Upper lobe of left lung (tissue), 6 donors: ENCODE measurements at regions not wholly inside any gene's neighbourhood (a gene's known extent, or its start where the extent isn't known, plus 50 kb on each side); places are given as distances from the start of the nearest gene placed in this dataset.
A peak's percentile ranks its signal among the peaks of the same experiment; 100 is the strongest.

ENCODE experiments used
- ATAC-seq, 2 donors: fragments of 200-7000 bp; cut with Tn5 transposase; one replicate each; pipeline ENCODE4 v1.9.1; 2022; ENCODE audit warnings: mild to moderate bottlenecking in 2 of 2, moderate library complexity in 2 of 2; ENCODE audit not compliant: low FRiP score in 2 of 2
- DNase-seq, 2 donors: peaks; one replicate each; pipeline ENCODE4 v3.0.0-alpha.2; 2019 to 2020
- H3K27ac ChIP-seq, 4 donors: fragments of 200-600 bp; sonication (generic); one replicate each; pipeline ENCODE4 v1.5.1; 2016 to 2019
- H3K27me3 ChIP-seq, 4 donors: fragments of 200-600 bp; sonication (generic); one replicate each; pipeline ENCODE4 v1.5.1; 2017 to 2019
- H3K36me3 ChIP-seq, 4 donors: fragments of 200-600 bp; sonication (generic); one replicate each; pipeline ENCODE4 v1.5.1; 2016 to 2019
- H3K4me1 ChIP-seq, 4 donors: fragments of 200-600 bp; sonication (generic); one replicate each; pipeline ENCODE4 v1.5.1; 2018 to 2019
- H3K4me3 ChIP-seq, 4 donors: fragments of 200-600 bp; sonication (generic); one replicate each; pipeline ENCODE4 v1.5.1; 2017 to 2019; ENCODE audit warnings: mild to moderate bottlenecking in 2 of 4, moderate library complexity in 1 of 4
- H3K9me3 ChIP-seq, 4 donors: fragments of 200-600 bp; sonication (generic); one replicate each; pipeline ENCODE4 v1.5.1; 2018 to 2019
- CTCF ChIP-seq, 6 experiments: fragments of 450-650 bp in 4 of 6; fragments of 200-600 bp in 2 of 6; sonication (generic) in 2 of 6; IDR thresholded peaks; one replicate each; pipeline ENCODE4 v1.5.1; 2016 to 2019; ENCODE audit warnings: antibody characterized with exemption in 6 of 6
- EP300 ChIP-seq, 4 donors: sonication (generic); formaldehyde crosslinking; IDR thresholded peaks; one replicate each; pipeline ENCODE4 v1.5.1; 2017; ENCODE audit warnings: antibody characterized with exemption in 4 of 4, control low read depth in 2 of 4
- POLR2A ChIP-seq, 4 donors: fragments of 450-650 bp; IDR thresholded peaks; one replicate each; pipeline ENCODE4 v1.5.1; 2016 to 2017; ENCODE audit warnings: antibody characterized with exemption in 4 of 4, mild to moderate bottlenecking in 2 of 4
- POLR2AphosphoS5 ChIP-seq, 2 donors: sonication (generic); formaldehyde crosslinking; IDR thresholded peaks; one replicate each; pipeline ENCODE4 v1.5.1; 2017; ENCODE audit warnings: antibody characterized with exemption in 2 of 2
- WGBS, 2 donors: methylation state at CpG; one replicate each; pipeline ENCODE4 v1.1.5; 2017 to 2018; 5-methylcytosine and 5-hydroxymethylcytosine counted together
- donor health status: DM: no; HTN: no; CAD: no; lungs with moderate emphysema.
- donor health status: DM: no; HTN: yes; CAD: no; lungs with severe emphysema.

GRCh38 chr6:87909849-87910248 lies 137.8 kb upstream of the SPACA1 start:
- DNase-seq = peak in 1 of 2 donors; percentile 17
- TF ChIP-seq POLR2A (IDR thresholded peaks at IDR 0.05) = no peak
- no peak for TF ChIP-seq EP300 (IDR thresholded peaks at IDR 0.05)
- TF ChIP-seq POLR2AphosphoS5 (IDR thresholded peaks at IDR 0.05) = no peak
- TF ChIP-seq CTCF (IDR thresholded peaks at IDR 0.05) = no peak
- 75 to 80% methylated on average over 8 of the region's 8 CpGs for WGBS, 2 donors

GRCh38 chr6:87908978-87909811 lies 138.4 kb upstream of the SPACA1 start:
- ATAC-seq (no peak), DNase-seq (no peak)
- TF ChIP-seq EP300 (IDR thresholded peaks at IDR 0.05) (no peak), CTCF (IDR thresholded peaks at IDR 0.05) (no peak), POLR2A (IDR thresholded peaks at IDR 0.05) (no peak), POLR2AphosphoS5 (IDR thresholded peaks at IDR 0.05) (no peak)
- no peaks in the 10 kb centered on the region for H3K36me3 ChIP-seq
- no peaks in the 10 kb centered on the region for H3K27me3 ChIP-seq
- no peak overlapping the region for H3K4me3 ChIP-seq
- H3K9me3 ChIP-seq = no peaks in the 10 kb centered on the region
- H3K27ac ChIP-seq = no peak overlapping the region
- peaks cover 0 to 4% (median 0%) of the 10 kb centered on the region in 4 donors for H3K4me1 ChIP-seq
- 78 to 81% methylated on average over 6 of the region's 6 CpGs for WGBS, 2 donors

More at GRCh38 chr6:87909849-87910248, 137.8 kb upstream of the SPACA1 start:
- H3K36me3 ChIP-seq = no peaks in the 10 kb centered on the region
- H3K4me1 ChIP-seq = peaks cover 0 to 4% (median 0%) of the 10 kb centered on the region in 4 donors
- no peak overlapping the region for H3K4me3 ChIP-seq
- ATAC-seq = no peak
- H3K27me3 ChIP-seq = no peaks in the 10 kb centered on the region
- H3K9me3 ChIP-seq = no peaks in the 10 kb centered on the region
- no peak overlapping the region for H3K27ac ChIP-seq

- Histone ChIP-seq H3K27ac (no peak overlapping the region), H3K4me1 (peaks cover 0 to 4% (median 0%) of the 10 kb centered on the region in 4 donors), H3K9me3 (no peaks in the 10 kb centered on the region), H3K36me3 (no peaks in the 10 kb centered on the region), H3K27me3 (no peaks in the 10 kb centered on the region), H3K4me3 (no peak overlapping the region)
- WGBS, 2 donors = 55 to 75% methylated on average over 2 of the region's 2 CpGs
- ATAC-seq (no peak), DNase-seq (no peak)
- no peak for TF ChIP-seq CTCF (IDR thresholded peaks at IDR 0.05)
- no peak for TF ChIP-seq POLR2A (IDR thresholded peaks at IDR 0.05)
- no peak for TF ChIP-seq EP300 (IDR thresholded peaks at IDR 0.05)
- no peak for TF ChIP-seq POLR2AphosphoS5 (IDR thresholded peaks at IDR 0.05)
Measured at GRCh38 chr6:87907521-87907920, 140.1 kb upstream of the SPACA1 start.

- no peak for ATAC-seq
- Histone ChIP-seq H3K4me3 (no peak overlapping the region), H3K4me1 (peaks cover 0 to 4% (median 0%) of the 10 kb centered on the region in 4 donors), H3K9me3 (no peaks in the 10 kb centered on the region), H3K27me3 (no peaks in the 10 kb centered on the region), H3K27ac (no peak overlapping the region), H3K36me3 (no peaks in the 10 kb centered on the region)
- TF ChIP-seq POLR2A (IDR thresholded peaks at IDR 0.05) = no peak
- no peak for TF ChIP-seq CTCF (IDR thresholded peaks at IDR 0.05)
- TF ChIP-seq POLR2AphosphoS5 (IDR thresholded peaks at IDR 0.05) = no peak
- no peak for TF ChIP-seq EP300 (IDR thresholded peaks at IDR 0.05)
- no peak for DNase-seq
- 75 to 80% methylated on average over 2 of the region's 2 CpGs for WGBS, 2 donors
Measured at GRCh38 chr6:87905101-87905641, 142.5 kb upstream of the SPACA1 start.
